ENCODE measurements at regions not wholly inside any gene's neighbourhood (a gene's known extent, or its start where the extent isn't known, plus 50 kb on each side); places are given as distances from the start of the nearest gene placed in this dataset.

DNA sequence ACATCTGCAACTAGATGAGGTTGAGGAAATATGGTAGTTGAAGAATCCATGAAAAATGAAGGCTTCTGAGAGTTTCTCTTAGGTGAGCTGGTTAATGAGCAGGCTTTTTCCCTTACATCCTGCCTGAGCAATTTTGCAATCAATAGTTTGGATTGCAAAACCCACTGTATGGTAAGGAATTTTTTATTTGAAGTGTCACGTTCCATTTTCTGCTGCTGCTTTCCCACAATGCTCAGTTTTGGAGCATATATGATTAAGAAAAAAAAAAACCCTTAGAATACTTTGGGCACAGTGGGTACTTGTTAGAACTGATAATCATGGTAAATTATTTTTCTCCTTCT lies 144.2 kb downstream of the PCSK1 start:
- TF ChIP-seq, protein P1, sequence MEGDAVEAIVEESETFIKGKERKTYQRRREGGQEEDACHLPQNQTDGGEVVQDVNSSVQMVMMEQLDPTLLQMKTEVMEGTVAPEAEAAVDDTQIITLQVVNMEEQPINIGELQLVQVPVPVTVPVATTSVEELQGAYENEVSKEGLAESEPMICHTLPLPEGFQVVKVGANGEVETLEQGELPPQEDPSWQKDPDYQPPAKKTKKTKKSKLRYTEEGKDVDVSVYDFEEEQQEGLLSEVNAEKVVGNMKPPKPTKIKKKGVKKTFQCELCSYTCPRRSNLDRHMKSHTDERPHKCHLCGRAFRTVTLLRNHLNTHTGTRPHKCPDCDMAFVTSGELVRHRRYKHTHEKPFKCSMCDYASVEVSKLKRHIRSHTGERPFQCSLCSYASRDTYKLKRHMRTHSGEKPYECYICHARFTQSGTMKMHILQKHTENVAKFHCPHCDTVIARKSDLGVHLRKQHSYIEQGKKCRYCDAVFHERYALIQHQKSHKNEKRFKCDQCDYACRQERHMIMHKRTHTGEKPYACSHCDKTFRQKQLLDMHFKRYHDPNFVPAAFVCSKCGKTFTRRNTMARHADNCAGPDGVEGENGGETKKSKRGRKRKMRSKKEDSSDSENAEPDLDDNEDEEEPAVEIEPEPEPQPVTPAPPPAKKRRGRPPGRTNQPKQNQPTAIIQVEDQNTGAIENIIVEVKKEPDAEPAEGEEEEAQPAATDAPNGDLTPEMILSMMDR (IDR thresholded peaks at IDR 0.05), result no peak
- TF ChIP-seq USF2 (IDR thresholded peaks at IDR 0.05; ENCODE audit: borderline replicate concordance, low read depth, low read length), result no peak
- TF ChIP-seq JUND (IDR thresholded peaks at IDR 0.05), result no peak
- no peak for TF ChIP-seq EZH2phosphoT487 (IDR thresholded peaks at IDR 0.05; ENCODE audit: borderline replicate concordance, low read depth)
- no peak for TF ChIP-seq SIN3A (IDR thresholded peaks at IDR 0.05; ENCODE audit: borderline replicate concordance, low read depth, low read length)
- TF ChIP-seq POLR2AphosphoS5 (IDR thresholded peaks at IDR 0.05; ENCODE audit: low read depth, low read length), result no peak
- TF ChIP-seq EP300 (IDR thresholded peaks at IDR 0.05; ENCODE audit: borderline replicate concordance in 1 of 2, low read depth in 1 of 2, low read length in 1 of 2), result no peak
- TF ChIP-seq FOXM1 (IDR thresholded peaks at IDR 0.05; ENCODE audit: low read depth), result no peak
- TF ChIP-seq YY1 (IDR thresholded peaks at IDR 0.05; ENCODE audit: low read depth), result no peak
- TF ChIP-seq, protein P2, sequence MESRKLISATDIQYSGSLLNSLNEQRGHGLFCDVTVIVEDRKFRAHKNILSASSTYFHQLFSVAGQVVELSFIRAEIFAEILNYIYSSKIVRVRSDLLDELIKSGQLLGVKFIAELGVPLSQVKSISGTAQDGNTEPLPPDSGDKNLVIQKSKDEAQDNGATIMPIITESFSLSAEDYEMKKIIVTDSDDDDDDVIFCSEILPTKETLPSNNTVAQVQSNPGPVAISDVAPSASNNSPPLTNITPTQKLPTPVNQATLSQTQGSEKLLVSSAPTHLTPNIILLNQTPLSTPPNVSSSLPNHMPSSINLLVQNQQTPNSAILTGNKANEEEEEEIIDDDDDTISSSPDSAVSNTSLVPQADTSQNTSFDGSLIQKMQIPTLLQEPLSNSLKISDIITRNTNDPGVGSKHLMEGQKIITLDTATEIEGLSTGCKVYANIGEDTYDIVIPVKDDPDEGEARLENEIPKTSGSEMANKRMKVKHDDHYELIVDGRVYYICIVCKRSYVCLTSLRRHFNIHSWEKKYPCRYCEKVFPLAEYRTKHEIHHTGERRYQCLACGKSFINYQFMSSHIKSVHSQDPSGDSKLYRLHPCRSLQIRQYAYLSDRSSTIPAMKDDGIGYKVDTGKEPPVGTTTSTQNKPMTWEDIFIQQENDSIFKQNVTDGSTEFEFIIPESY (IDR thresholded peaks at IDR 0.05; ENCODE audit: borderline replicate concordance, low read depth), result no peak
- no peak for TF ChIP-seq RAD21 (IDR thresholded peaks at IDR 0.05; ENCODE audit: low read length)

Measured in SK-N-SH (cell line).